ENCODE measurements at regions not wholly inside any gene's neighbourhood (a gene's known extent, or its start where the extent isn't known, plus 50 kb on each side); places are given as distances from the start of the nearest gene placed in this dataset.

DNA sequence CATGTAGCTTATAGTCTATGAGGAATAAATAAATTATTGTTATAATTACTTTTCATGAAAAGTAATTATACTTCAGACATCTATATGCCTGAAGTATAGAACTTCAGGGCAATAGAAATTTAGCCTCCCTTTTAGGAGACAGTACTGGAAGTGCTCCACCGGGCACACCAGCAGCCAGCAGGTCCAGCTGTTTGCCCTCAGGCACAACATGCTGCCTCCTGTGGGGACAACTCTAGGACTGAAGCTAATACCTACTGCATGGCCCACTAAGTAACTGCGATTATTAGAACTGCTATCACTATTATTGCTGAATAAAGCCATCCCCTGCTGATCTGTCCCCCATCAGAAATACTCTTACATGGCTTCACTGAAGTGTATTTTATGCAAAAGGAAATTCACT lies 329.6 kb downstream of the MED10 start:
- Mint-ChIP-seq H3K4me1 (ENCODE audit: low read depth, unreplicated experiment) (no peaks in the 10 kb centered on the region), H3K4me3 (ENCODE audit: unreplicated experiment) (no peak overlapping the region), H3K9me3 (ENCODE audit: unreplicated experiment) (no peaks in the 10 kb centered on the region), H3K36me3 (ENCODE audit: low read depth, unreplicated experiment) (no peaks in the 10 kb centered on the region), H3K27ac (ENCODE audit: unreplicated experiment) (no peak overlapping the region), H3K27me3 (ENCODE audit: low read depth, unreplicated experiment) (peaks cover 4% of the 10 kb centered on the region)
- Histone ChIP-seq H2AFZ (ENCODE audit: low read depth, low read length) (no peak overlapping the region), H3K9me3 (ENCODE audit: insufficient read depth, low read depth, low read length) (no peaks in the 10 kb centered on the region), H3K79me2 (ENCODE audit: insufficient read depth, low read length) (no peaks in the 10 kb centered on the region), H3K36me3 (ENCODE audit: insufficient read depth, low read length) (no peaks in the 10 kb centered on the region), H4K20me1 (ENCODE audit: insufficient read depth, low read length) (no peaks in the 10 kb centered on the region), H3K4me1 (ENCODE audit: insufficient read depth, low read length) (no peaks in the 10 kb centered on the region), H3K4me3 (ENCODE audit: insufficient read depth, low read depth, low read length) (no peak overlapping the region), H3K27me3 (ENCODE audit: insufficient read depth, low read length) (no peaks in the 10 kb centered on the region), H3K4me2 (ENCODE audit: low read length) (no peak overlapping the region), H3K9ac (ENCODE audit: low read length) (no peak overlapping the region), H3K27ac (ENCODE audit: low read depth, low read length) (no peak overlapping the region)
- FAIRE-seq (no peak), DNase-seq (ENCODE audit: low read depth) (no peak)
- TF ChIP-seq, protein P1, sequence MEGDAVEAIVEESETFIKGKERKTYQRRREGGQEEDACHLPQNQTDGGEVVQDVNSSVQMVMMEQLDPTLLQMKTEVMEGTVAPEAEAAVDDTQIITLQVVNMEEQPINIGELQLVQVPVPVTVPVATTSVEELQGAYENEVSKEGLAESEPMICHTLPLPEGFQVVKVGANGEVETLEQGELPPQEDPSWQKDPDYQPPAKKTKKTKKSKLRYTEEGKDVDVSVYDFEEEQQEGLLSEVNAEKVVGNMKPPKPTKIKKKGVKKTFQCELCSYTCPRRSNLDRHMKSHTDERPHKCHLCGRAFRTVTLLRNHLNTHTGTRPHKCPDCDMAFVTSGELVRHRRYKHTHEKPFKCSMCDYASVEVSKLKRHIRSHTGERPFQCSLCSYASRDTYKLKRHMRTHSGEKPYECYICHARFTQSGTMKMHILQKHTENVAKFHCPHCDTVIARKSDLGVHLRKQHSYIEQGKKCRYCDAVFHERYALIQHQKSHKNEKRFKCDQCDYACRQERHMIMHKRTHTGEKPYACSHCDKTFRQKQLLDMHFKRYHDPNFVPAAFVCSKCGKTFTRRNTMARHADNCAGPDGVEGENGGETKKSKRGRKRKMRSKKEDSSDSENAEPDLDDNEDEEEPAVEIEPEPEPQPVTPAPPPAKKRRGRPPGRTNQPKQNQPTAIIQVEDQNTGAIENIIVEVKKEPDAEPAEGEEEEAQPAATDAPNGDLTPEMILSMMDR (IDR thresholded peaks at IDR 0.05; ENCODE audit: insufficient read depth, low read depth, low read length) = no peak
- TF ChIP-seq EZH2 (IDR thresholded peaks at IDR 0.05; ENCODE audit: insufficient read depth, low read length) = no peak

DNA sequence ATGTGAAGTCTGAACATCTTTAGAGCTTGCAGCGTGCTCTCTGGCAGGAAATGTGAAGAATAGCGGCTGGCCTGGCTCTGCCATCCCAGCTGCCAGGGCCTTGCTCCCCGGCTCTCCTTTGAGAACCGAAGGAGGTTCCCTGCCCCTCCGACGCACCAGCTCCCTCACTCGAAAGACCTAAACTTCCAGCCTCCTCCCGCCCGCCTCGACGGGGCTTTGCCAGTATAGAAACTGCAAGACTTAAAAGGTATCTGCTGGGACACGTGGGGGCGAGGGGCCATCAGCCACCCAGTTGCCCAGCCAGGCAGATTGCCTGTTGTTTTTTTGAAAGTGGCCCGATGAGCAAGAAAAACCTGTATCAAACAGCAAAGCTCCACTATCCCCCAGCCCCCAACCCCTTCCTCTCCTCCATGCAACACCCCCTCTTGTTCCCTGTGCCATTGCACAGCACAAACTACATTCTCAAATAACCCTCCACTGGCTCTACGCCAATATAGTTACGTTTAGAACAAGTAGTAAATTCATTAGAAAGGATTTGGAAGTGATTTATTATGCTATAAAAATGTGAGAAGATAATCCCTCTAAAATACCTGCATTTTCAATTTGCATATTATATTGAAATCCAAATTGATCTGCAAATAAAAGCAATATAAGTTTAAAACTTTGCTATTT lies 331.9 kb downstream of the MED10 start:
- no peak overlapping the region for H3K27ac Mint-ChIP-seq (ENCODE audit: unreplicated experiment)
- Histone ChIP-seq H2AFZ (ENCODE audit: low read depth, low read length) (no peak overlapping the region), H3K9me3 (ENCODE audit: insufficient read depth, low read depth, low read length) (no peaks in the 10 kb centered on the region), H3K27ac (ENCODE audit: low read depth, low read length) (no peak overlapping the region), H3K4me2 (ENCODE audit: low read length) (no peak overlapping the region), H3K4me1 (ENCODE audit: insufficient read depth, low read length) (no peaks in the 10 kb centered on the region), H3K9ac (ENCODE audit: low read length) (no peak overlapping the region), H3K36me3 (ENCODE audit: insufficient read depth, low read length) (no peaks in the 10 kb centered on the region), H3K79me2 (ENCODE audit: insufficient read depth, low read length) (no peaks in the 10 kb centered on the region), H3K4me3 (ENCODE audit: insufficient read depth, low read depth, low read length) (no peak overlapping the region), H4K20me1 (ENCODE audit: insufficient read depth, low read length) (no peaks in the 10 kb centered on the region), H3K27me3 (ENCODE audit: insufficient read depth, low read length) (no peaks in the 10 kb centered on the region)
- H3K27me3 Mint-ChIP-seq (ENCODE audit: low read depth, unreplicated experiment) = peaks cover 6% of the 10 kb centered on the region
- TF ChIP-seq EZH2 (IDR thresholded peaks at IDR 0.05; ENCODE audit: insufficient read depth, low read length) = no peak
- TF ChIP-seq, protein P1 (IDR thresholded peaks at IDR 0.05; ENCODE audit: insufficient read depth, low read depth, low read length) = no peak
- no peak for DNase-seq (ENCODE audit: low read depth)
- no peak overlapping the region for H3K4me3 Mint-ChIP-seq (ENCODE audit: unreplicated experiment)
- no peaks in the 10 kb centered on the region for H3K4me1 Mint-ChIP-seq (ENCODE audit: low read depth, unreplicated experiment)
- no peaks in the 10 kb centered on the region for H3K9me3 Mint-ChIP-seq (ENCODE audit: unreplicated experiment)
- no peaks in the 10 kb centered on the region for H3K36me3 Mint-ChIP-seq (ENCODE audit: low read depth, unreplicated experiment)
- FAIRE-seq = no peak

DNA sequence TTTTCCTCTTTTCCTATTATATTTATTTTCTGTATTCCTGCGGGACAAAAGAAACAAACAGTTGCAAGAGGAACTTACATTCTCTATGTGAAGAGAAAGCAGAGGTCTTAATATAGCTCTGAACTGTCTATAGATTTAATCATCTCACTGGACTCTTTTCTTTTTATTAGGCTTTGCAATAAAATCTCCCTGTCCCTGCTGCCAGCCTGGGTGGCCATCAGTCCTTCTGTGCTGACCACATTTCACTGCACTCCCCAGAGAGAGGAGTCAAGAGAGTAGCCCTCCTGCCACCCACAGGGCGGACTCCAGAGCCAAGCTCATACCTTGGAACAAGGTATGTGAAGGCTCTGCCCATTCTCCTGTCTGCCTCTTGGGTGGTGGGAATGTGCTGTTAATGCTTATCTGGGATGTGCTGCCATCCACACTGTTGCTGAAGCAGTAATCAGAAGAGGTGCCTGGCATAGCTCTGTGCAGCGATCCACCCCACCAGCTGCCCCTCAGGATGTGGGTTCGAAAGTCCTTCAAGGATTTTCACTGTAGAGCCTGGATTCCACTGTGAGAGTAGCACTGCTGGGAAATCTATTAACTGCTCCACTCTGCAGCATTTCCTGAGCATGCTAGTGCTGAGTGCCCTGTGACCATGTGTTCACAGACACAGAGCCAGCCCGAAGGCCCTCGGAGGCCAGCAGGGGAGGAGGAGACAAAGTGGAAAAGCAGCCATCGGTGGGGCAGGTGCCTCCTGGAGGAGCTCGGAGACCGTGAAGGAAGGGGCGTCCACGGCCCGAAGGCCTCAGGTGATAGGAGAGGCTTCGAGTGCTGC lies 334.6 kb downstream of the MED10 start:
- H3K27ac ChIP-seq (ENCODE audit: low read depth, low read length) = no peak overlapping the region
- H3K36me3 ChIP-seq (ENCODE audit: insufficient read depth, low read length) = no peaks in the 10 kb centered on the region
- TF ChIP-seq EZH2 (IDR thresholded peaks at IDR 0.05; ENCODE audit: insufficient read depth, low read length) = no peak
- TF ChIP-seq, protein P1 (IDR thresholded peaks at IDR 0.05; ENCODE audit: insufficient read depth, low read depth, low read length) = no peak
- H4K20me1 ChIP-seq (ENCODE audit: insufficient read depth, low read length) = no peaks in the 10 kb centered on the region
- Mint-ChIP-seq H3K4me1 (ENCODE audit: low read depth, unreplicated experiment) (no peaks in the 10 kb centered on the region), H3K9me3 (ENCODE audit: unreplicated experiment) (no peaks in the 10 kb centered on the region), H3K4me3 (ENCODE audit: unreplicated experiment) (no peak overlapping the region), H3K27me3 (ENCODE audit: low read depth, unreplicated experiment) (peaks cover 8% of the 10 kb centered on the region), H3K27ac (ENCODE audit: unreplicated experiment) (no peak overlapping the region), H3K36me3 (ENCODE audit: low read depth, unreplicated experiment) (no peaks in the 10 kb centered on the region)
- no peak overlapping the region for H3K4me2 ChIP-seq (ENCODE audit: low read length)
- no peaks in the 10 kb centered on the region for H3K9me3 ChIP-seq (ENCODE audit: insufficient read depth, low read depth, low read length)
- no peaks in the 10 kb centered on the region for H3K4me1 ChIP-seq (ENCODE audit: insufficient read depth, low read length)
- no peaks in the 10 kb centered on the region for H3K27me3 ChIP-seq (ENCODE audit: insufficient read depth, low read length)
- H2AFZ ChIP-seq (ENCODE audit: low read depth, low read length) = no peak overlapping the region
- H3K9ac ChIP-seq (ENCODE audit: low read length) = no peak overlapping the region
- DNase-seq (ENCODE audit: low read depth) (no peak), FAIRE-seq (no peak)
- H3K4me3 ChIP-seq (ENCODE audit: insufficient read depth, low read depth, low read length) = no peak overlapping the region
- no peaks in the 10 kb centered on the region for H3K79me2 ChIP-seq (ENCODE audit: insufficient read depth, low read length)
